ENCODE measurements at regions not wholly inside any gene's neighbourhood (a gene's known extent, or its start where the extent isn't known, plus 50 kb on each side); places are given as distances from the start of the nearest gene placed in this dataset.

- H3K4me3 ChIP-seq (ENCODE audit: low read depth, low read length), result no peak overlapping the region
- TF ChIP-seq CTCF (IDR thresholded peaks at IDR 0.05; ENCODE audit: insufficient read depth, low read depth, low read length, missing control alignments), result no peak
- DNase-seq (ENCODE audit: low read depth), result no peak
These were observed 82.0 kb downstream of the TMEM168 start for GRCh38 chr7:112708236-112708635.

All from GM12865 (cell line).